Activated CD4-positive, alpha-beta T cell treated with anti-CD3 and anti-CD28 coated beads, Interleukin-10, Interleukin-2, amounts not matched to agents 100 ng/mL and 50 ng/mL, durations not matched to agents 16 hours and 8 hours (primary cell): ENCODE measurements at regions not wholly inside any gene's neighbourhood (a gene's known extent, or its start where the extent isn't known, plus 50 kb on each side); places are given as distances from the start of the nearest gene placed in this dataset.

Source experiments
- DNase-seq: peaks from one replicate; pipeline ENCODE4 v3.0.0-alpha.2; 2020

DNA sequence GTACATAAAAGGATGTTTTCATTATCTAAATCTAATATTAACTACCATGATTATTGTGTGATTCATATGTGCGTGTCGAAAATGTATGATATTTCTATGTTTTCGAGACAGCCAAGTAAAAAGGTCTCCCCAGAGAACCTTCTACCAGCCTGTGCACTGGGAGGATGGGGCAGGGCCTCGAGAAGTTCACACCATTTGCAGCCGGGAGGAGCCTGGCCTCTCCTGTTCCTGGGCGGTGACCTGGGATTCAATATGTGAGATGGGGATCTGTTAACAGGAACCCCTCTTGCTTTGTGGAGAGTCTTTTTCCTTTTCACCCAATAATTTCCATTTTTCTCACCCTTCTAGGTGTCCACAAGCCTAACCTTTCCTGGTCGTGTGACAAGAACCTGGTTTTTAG, 189.3 kb downstream of the IPO8 start:
- DNase-seq = no peak

DNA sequence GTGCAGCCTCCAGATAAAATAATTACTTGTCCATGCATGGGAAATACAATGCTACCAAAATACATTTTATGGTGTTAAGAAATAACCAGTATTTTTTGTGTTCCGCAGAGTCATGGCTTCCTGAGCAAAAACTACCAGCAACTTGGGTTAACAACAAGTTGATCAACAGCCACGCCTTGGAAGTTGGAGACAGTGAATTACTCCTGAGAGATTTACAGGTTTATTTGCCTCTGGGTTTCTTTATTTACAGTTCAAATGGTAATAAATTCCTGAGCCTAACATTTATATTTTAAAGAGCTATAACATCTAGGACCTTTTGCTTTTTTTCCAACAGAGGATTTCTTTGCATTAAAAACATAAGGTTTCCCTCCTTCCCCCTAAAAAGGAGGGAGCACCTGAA, 194.0 kb downstream of the IPO8 start:
- DNase-seq = no peak

DNA sequence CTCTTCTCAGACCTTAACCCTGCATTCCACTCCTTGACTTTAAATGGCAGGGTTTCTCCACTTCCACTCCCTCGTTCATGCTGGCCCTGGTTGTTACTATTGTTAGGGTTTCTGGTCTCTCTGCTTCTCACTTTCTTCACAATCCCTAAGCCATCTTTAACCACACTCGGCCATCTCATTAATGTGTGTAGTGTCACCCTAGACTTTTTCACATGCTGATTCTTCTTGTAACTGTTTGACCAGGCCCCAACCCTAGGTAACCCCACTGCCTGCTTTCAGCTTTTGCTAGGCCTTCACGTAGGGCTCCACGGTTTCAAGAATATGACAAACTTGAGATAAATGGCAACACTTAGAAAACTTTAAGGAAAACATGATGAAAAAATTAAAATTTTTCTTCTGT, 195.1 kb downstream of the IPO8 start:
- DNase-seq = no peak

DNA sequence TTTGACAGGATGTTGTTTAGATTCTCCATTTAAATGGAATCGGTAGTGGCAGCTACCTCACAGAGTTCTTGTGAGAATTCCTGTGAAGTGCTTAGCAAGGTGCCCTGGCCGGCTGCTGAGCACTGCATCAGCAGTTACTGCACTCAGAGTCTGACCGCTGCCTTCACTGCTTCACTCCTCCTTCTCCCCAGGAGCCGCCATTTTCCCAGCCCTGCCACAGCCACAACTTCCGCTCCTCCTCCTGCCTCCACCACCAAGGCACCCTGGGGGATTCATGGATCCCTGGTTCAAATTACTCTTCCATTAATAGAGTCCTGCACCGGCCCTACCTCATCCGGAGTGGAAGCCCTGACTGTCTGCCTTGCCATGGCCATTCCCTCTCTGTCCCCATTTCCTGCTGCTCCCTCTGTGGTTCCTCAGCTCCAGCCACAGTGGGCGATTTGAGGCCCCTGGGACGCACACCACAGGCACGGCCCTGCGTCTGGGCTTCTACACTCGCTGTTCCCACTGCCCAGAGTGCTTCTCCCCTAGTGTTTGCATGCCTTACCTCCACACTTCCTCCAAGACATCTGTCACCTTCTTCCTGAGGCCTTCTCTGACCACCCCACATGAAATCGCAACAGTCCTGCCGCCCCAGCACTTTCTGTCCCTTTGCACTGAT, 210.3 kb downstream of the IPO8 start:
- no peak for DNase-seq

DNA sequence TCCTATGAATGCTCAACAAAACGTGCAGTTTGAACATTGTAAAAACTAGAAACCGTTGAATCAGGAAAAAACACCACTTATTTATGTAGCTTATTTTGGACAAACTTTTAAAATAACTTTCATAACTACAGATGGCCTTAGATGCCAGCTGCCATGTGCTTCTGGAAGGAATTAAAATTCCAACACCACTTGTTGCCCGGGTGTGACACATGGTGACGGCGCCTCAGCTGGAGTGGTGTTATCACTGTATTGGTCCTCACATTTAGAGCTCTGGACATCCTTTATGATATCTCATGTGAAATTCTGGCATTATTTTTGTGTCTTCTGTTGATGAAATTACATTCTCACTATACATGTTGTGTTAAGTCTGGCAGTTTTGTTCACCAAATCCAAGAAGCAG, 211.0 kb downstream of the IPO8 start:
- no peak for DNase-seq

DNA sequence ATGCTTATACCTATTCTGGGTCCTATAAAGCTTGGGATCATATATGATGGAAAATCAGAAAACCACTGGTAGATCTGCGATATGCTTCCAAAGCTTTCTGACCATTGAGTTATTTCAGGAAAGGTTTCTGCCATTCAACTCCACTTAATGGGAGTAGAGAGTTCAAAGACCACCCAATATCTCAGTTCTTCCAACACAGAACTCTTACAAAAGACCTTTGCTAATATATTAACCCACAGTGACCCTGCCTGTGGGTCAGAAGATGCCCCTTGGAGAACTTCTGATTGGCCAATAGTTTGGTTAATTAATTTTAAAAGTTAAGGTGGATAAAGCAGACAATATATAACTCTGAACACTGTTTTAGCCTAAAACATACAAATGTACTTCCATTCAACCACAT, 213.0 kb downstream of the IPO8 start:
- DNase-seq = no peak

DNA sequence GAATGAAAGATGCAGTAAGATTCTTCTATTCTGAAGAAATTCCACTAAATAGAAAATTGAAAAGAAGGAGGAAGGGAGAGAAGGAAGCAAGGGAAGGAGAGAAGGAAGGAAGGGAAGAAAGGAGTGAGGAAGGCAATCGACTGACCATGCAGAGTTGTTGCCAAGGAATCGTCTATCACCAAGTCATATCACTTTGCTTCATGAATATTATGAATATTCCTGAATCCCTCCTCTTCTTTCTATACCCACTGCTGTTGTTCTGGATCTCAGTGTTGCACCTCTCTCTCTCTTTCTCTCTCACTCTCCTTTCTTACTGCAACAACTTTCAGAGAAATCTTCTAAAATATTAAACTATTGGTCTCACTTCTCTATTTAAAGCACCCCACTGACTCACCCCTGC, 222.4 kb downstream of the IPO8 start:
- no peak for DNase-seq

DNA sequence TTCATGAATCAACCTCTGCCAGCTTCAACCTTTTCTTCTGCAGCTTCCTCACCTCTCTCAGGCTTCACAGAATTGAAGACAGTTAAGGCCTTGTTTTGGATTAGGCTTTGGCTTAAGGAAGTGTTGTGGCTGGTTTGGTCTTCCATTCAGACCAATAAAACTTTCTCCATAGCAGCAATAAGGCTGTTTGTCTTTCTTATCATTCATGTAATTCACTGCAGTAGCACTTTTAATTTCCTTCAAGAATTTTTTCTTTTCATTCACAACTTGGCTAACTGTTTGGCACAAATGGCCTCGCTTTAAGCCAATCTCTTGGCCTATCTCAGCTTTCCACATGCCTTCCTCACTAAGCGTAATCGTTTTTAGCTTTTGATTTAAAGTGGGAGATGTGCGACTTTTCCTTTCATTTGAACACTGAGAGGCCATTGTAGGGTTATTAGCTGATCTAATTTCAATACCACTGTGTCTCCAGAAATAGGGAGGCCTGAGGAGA, 229.5 kb downstream of the IPO8 start:
- no peak for DNase-seq

DNA sequence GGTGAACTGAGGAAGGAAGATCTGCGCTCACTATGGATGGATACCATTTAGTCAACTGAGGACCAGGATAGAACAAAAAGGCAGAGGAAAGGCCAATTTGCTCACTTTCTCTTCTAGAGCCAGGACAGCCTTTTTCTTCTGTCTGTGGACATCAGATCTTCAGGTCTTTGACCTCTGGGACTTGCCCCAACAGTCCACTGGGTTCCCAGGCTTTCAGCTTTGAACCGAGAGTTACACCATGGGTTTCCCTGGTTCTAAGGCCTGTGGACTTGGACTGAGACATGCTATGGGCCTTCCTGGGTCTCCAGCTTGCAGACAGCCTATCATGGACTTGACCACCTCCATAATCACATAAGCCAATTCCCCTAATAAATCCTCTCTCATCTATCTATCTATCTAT, 232.0 kb downstream of the IPO8 start:
- no peak for DNase-seq

DNA sequence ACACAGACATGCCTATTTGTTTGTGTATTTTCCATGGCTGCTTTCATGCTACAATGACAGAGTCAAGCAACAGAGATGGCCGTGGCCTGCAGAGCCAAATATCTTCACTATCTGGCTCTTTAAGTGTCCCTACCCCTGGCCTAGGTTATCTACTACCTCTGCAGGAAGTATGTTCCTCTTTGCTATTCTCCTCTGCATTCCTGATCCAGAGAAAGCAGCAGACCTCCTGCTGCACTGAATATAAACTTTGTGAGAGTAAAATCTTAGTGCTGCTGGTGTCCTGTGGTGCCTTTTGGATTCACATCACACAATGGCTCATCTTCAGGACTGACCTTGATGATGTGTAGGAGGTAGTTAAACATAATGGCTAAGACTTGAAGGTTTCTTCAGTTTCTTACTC, 233.4 kb downstream of the IPO8 start:
- no peak for DNase-seq

DNA sequence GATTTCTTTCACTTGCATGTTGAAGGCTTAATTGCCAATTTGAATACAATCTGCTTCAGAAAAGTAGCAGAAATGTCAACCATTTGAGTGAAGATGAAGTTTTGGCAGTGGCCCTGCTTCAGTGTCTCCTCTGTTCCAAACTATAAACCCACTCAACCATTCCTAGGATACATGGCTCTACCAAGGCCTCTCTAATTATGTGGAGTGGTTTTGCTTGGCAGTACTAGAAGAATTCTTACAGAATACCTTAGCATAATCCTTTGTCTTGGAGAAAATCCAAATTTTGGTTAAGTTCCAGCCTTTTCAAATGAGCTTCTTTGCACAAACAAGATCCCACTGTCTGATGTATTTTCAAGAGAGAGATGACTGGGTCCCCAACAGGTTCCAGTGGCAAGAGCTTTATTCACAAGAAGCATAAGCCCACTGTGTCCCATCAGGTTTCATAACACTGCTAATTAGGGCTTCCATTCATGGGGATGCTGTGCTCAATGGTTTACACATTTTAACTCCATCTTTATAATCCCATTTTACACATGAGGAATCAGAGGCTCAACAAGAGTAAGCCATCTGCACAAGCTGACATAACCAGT, 234.5 kb downstream of the IPO8 start:
- no peak for DNase-seq

DNA sequence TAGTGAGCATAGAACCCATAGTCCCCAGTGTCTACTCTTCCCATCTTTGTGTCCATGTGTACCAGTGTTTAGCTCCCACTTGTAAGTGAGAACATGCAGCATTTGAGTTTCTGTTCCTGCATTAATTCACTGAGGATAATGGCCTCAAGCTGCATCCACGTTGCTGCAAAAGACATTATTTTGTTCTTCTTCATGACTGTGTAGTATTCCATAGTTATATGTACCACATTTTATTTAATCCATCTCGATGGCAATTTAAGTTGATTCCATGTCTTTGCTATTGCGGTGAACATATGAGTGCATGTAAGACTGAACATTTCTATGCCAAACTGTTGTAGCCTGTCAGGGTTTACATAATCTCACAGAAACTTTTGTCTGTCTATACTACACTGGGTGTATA, 237.2 kb downstream of the IPO8 start:
- DNase-seq = no peak

DNA sequence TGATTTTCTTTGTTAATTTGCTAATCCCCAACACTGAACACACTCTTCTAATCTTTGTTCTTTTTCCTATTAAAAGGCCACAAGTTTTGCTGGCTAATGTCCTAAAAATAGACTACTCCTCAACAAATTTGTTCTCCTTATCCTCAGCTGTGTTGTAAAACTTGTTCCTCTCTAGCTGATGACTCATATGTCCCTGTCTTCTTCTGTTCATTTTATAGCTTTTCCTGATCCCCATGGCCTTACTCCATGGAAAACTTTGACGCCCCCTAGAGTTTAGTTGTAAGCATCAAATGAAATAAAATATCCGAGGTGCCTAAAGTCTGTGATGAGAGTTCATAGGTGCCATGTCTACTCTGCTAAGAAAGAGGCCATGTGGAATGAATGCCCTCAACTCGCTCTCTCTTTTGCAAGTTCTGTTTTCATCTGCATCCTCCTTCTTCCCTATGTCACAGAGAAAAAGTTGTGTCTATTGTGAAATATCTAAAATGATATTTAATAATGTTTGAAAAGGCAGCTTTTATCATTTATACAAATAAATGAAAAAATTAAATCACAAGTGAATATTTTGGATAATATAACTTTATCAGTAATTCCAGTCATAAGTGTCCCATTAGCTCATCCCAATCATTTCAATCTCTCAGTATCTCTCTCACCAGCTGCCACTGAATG, 237.9 kb downstream of the IPO8 start:
- no peak for DNase-seq

DNA sequence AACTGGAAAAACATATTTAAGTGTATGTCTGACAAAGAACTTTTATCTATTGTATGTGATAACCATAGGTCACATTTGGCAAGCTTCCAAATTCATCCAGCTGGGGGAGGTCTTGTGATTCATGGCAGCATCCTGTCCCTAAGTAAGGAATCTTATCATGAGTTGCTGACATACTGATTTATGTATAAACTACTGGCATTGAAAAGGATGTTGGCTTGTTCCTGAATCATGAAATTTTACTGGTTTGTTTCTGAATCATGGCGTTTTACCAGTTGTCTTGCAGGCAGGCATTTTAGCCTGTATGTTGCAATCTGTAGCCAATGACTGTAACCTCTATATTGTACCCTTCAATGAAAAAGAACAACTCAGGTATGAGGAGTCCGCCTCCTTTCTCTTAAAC, 244.8 kb downstream of the IPO8 start:
- DNase-seq = no peak

DNA sequence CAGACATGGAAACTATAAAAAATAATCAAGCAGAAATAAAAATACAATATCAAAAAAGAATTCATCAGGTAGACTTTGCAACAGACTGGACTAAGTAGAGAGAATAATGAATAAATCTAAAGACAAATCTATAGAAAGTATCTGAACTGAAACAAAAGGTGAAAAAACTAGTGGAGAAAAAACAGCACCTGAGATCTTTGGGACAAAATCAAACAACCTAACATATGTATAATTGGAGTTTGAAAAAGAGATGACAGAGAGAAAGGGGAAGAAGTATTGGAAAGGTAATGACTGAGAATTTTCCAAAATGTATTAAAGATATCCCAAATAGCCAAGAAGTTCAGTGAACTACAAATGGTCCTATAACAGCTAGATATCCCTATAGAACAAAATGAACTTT, 245.4 kb downstream of the IPO8 start:
- no peak for DNase-seq

DNA sequence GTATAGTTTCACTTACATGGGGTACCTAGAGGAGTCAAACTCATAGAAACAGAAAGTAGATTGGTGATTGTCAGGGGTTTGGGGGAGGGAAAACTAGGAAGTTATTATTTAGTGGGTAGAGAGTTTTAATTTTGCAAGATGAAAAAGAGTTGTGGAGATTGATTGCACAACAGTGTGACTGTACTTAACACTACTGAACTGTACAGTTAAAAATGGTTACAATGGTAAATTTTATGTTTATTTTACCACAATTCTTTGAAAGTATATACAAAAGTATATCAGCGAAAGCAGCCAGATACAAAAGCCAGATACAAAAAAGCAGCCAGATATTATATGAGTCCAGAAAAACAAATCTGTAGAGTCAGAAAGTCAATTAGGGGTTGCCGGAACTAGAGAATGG, 247.6 kb downstream of the IPO8 start:
- no peak for DNase-seq

DNA sequence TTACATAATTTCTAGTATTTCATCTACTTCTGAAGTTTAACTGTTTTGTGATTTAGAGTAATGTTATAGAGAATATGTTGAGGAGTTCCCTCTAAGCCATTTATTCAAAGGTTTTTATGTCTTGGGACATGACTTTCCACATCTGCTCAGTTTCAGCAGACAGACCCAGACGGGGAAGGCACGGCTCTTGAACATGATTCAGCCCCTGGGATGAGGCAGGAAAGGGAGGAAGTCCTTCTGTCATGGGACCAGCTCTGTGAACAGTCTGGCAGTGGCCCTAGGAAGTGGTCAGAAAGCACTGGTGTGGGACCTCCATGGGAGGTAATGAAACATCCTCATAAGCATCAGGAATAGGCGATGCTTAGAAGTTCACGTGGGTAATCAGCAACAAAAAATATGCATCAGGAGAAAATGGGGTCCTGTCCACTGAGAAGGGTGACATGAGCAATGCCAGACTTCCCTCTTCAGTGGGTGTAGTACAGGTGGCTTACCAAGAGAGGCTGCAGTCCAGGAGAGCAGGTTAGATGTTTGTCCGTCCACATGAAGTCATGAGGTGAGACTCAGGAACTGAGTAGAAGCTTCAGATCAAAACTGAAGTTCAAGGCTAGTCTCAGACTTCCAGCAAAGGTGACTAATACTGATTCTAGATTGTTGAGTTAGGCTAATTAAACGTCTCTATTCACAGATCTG, 248.5 kb downstream of the IPO8 start:
- DNase-seq = no peak

DNA sequence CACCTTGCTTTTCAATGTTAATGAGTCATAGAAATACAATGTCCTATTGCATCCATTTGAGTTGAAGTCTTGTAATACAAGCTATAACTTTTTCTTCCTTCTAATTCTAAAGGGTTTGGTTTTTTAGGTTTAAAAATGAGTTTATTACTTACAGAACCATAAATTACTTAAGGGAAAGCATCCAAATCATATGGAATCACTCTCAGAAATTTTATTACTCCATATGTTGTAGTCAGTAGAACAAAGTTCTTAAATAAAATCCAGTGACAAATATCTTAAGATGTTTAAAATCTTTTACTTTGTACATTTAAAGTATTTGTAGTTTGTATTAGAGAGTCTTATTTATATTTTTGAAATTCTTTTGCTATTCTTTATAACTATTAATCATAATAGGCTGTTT, 253.2 kb downstream of the IPO8 start:
- no peak for DNase-seq

DNA sequence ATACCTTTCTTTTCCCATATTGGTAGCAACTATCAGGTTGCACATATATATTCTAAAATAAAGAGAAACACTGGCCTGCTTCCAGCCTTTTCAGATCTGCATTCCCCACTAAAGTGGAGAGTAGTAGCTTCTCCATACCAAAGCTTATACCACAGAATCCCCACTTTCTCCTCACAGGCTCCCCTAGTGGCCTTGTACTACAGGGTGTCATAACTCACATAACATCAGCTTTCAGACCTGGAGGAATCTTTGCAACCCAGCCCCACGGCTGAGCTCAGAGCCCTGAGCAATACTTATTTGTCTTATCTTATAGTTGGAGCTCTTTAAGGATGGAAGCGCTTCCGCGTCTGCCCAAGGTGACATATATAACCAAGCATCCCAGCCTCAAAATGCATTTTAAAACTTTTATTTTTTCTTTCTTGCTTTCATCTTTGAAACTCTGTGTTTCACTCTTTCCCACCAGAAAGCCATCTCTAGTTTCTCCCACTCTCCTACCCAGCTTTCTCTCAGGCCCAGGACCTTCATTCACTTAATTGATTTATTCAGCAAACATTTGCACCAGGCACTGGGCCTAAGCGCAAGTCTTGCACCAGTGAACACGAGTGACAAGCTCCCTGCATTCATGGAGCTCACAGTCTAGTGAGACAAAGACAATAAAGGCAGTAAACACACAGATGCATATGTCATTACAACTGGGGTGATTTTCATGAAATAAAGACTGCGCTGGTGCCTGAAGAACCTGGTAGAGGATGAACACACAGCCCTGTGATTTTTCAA, 254.7 kb downstream of the IPO8 start:
- DNase-seq = no peak

DNA sequence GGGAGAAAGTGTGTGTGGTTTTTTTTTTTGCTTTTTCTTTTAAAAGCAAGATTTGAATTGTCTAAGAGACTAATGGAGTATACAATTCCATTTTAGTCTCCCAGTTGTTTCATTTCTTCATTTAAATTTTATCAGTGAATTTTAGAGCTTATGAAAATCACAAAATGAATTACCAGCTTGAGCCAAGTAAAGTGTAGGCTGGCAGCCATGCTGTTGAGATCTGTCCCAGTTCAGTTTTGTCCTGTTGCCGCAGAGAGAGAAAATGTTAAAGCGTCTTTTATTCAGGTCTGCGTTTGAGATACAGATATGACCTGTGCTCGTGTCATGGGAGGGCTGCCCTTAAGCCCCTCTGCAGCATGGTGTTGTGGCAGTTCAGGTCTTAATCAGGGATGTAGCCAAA, 256.5 kb downstream of the IPO8 start:
- no peak for DNase-seq

DNA sequence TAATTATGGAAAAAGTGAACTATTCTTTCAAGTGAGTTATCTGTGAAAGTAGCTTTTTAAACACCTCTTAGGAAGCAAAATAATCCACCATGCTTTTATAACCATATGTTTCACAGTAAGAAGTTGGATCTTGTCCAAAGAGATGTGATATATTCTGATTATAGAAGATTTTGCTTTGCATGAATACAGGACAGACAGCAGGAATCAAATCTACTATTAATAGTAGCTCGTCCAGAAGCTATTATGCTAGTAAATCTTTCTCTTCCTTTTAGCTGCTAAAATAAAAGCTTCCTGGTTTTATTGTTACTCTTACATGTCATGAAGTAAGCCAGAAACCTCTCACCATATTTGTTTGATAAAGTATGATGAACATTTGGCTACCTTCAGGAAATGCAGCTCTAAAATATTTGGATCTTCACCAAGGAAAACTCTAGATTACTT, 257.0 kb downstream of the IPO8 start:
- no peak for DNase-seq

DNA sequence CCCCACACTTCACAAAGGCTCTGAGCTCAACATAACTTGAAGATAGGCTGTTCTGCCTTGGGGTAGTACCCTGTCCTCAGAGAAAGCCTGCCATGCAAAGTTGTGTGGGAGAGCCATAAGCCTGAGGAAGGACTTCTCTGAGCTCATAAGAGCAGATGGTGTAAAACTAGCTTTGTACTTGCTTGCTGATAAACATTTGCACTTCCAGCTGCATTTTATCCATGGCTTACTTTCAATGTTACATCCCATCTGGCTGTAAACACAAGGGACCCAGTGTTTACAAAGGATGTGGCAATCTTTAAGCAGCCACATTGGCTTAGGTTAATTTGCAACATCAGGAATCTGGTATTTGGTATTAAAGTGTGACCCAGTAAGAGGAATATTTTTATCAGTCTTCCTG, 258.1 kb downstream of the IPO8 start:
- DNase-seq = no peak

DNA sequence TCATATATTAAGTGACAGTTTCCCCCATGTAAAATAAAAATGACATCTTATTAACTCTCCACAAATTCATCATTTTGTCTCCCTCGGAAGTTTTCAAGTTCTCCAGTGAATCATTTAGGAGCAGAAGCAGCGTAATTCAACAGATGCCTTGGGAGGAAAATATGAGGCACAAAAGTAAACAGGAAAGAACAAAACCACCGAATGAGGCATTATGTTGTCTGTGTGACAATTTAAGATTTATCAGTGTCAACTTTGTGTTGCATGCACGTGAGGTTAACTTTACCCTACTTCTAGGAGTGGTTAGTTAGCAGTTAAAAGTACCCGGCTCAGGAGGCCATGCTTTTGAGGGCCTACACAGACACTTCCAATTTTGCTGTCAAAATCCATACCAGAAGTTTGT, 258.6 kb downstream of the IPO8 start:
- no peak for DNase-seq
